ENCODE measurements at regions not wholly inside any gene's neighbourhood (a gene's known extent, or its start where the extent isn't known, plus 50 kb on each side); places are given as distances from the start of the nearest gene placed in this dataset.

DNA sequence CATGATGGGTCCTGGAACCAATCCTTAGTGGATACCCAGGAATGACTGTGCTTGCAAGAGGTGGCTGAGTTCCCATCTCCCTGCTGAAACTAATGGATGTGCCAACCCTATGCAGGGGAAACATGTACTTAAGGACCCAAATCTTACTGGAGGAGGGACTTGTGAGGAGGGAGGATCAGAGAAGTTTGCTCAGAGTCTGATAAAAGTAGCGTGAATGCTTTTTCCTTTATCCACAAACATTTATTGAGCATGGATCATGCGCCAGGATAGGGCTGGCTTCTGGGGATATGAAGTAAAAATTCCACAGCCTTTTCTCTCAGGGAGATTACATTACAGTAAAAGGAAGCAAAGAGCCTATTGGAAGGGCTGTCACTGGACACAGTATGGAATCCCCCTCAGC lies 358.5 kb downstream of the RPS24 start:
- Histone ChIP-seq H2AFZ (ENCODE audit: low read depth, low read length, poor library complexity, severe bottlenecking) (no peak overlapping the region), H4K20me1 (ENCODE audit: insufficient read depth) (no peaks in the 10 kb centered on the region), H3K36me3 (ENCODE audit: control insufficient read depth in 1 of 2, insufficient read depth in 2 of 2, low read length in 2 of 2) (no peaks in the 10 kb centered on the region), H3K4me2 (ENCODE audit: low read length) (no peak overlapping the region), H3K4me3 (replicated peaks in 1 of 2; ENCODE audit: low read depth in 1 of 2, low read length in 2 of 2) (no peak overlapping the region), H3K9me2 (ENCODE audit: insufficient read depth) (no peaks in the 10 kb centered on the region), H3K9me3 (ENCODE audit: control insufficient read depth in 1 of 2, insufficient read depth in 1 of 2, low read depth in 1 of 2, low read length in 2 of 2) (no peaks in the 10 kb centered on the region), H3K4me1 (ENCODE audit: control insufficient read depth in 1 of 2, insufficient read depth in 2 of 2, low read length in 2 of 2) (no peaks in the 10 kb centered on the region), H3K27me3 (ENCODE audit: insufficient read depth, low read length) (peaks cover 30% of the 10 kb centered on the region), H3K9ac (ENCODE audit: low read length) (no peak overlapping the region), H3K27ac (ENCODE audit: low read depth, low read length) (no peak overlapping the region), H3K79me2 (ENCODE audit: insufficient read depth, low read length) (no peaks in the 10 kb centered on the region)
- CTCF ChIA-PET, result no interaction called here
- intact Hi-C loops (cut with micrococcal nuclease), result no loop called here
- POLR2A ChIA-PET, result no interaction called here
- TF ChIP-seq EZH2phosphoT487 (IDR thresholded peaks at IDR 0.05; ENCODE audit: borderline replicate concordance) (no peak), POLR2A (IDR thresholded peaks at IDR 0.05; ENCODE audit: borderline replicate concordance, extremely low read depth, insufficient read depth, insufficient read length) (no peak), ELF1 (IDR thresholded peaks at IDR 0.05; ENCODE audit: borderline replicate concordance, low read depth) (no peak), EZH2 (IDR thresholded peaks at IDR 0.05) (no peak), TCF7L2 (IDR thresholded peaks at IDR 0.05; ENCODE audit: borderline replicate concordance, extremely low read depth, insufficient read depth, insufficient read length) (no peak)
- TF ChIP-seq, protein P1, sequence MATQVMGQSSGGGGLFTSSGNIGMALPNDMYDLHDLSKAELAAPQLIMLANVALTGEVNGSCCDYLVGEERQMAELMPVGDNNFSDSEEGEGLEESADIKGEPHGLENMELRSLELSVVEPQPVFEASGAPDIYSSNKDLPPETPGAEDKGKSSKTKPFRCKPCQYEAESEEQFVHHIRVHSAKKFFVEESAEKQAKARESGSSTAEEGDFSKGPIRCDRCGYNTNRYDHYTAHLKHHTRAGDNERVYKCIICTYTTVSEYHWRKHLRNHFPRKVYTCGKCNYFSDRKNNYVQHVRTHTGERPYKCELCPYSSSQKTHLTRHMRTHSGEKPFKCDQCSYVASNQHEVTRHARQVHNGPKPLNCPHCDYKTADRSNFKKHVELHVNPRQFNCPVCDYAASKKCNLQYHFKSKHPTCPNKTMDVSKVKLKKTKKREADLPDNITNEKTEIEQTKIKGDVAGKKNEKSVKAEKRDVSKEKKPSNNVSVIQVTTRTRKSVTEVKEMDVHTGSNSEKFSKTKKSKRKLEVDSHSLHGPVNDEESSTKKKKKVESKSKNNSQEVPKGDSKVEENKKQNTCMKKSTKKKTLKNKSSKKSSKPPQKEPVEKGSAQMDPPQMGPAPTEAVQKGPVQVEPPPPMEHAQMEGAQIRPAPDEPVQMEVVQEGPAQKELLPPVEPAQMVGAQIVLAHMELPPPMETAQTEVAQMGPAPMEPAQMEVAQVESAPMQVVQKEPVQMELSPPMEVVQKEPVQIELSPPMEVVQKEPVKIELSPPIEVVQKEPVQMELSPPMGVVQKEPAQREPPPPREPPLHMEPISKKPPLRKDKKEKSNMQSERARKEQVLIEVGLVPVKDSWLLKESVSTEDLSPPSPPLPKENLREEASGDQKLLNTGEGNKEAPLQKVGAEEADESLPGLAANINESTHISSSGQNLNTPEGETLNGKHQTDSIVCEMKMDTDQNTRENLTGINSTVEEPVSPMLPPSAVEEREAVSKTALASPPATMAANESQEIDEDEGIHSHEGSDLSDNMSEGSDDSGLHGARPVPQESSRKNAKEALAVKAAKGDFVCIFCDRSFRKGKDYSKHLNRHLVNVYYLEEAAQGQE (IDR thresholded peaks at IDR 0.05; ENCODE audit: low read depth), result no peak
- TF ChIP-seq, protein P2, sequence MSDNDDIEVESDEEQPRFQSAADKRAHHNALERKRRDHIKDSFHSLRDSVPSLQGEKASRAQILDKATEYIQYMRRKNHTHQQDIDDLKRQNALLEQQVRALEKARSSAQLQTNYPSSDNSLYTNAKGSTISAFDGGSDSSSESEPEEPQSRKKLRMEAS (IDR thresholded peaks at IDR 0.05), result no peak
- no TSS peak for BruUV-seq (replicated peaks)
- DNase-seq (ENCODE audit: low read depth, low spot score) (no peak), ATAC-seq (no peak)
- RAD21 ChIA-PET (ENCODE audit: low non-redundant PET in 1 of 2, low total read pairs in 2 of 2, uncharacterized antibody in 2 of 2, unreplicated experiment in 2 of 2), result no interaction called here

Data from HCT116 (cell line).